Activated CD8-positive, alpha-beta T cell treated with anti-CD3 and anti-CD28 coated beads for 36 hours (primary cell): ENCODE measurements at regions not wholly inside any gene's neighbourhood (a gene's known extent, or its start where the extent isn't known, plus 50 kb on each side); places are given as distances from the start of the nearest gene placed in this dataset.

ENCODE experiments used
- ATAC-seq: fragments of 200-7000 bp; cut with Tn5 transposase; one replicate; pipeline ENCODE4 v1.10.0; 2021; ENCODE audit warnings: mild to moderate bottlenecking, moderate library complexity
- CTCF ChIA-PET: fragments of 350-600 bp; sonication (Branson Sonifier 250); formaldehyde crosslinking; loops from one replicate; lab custom pipeline; 2021; ENCODE audit warnings: antibody characterized with exemption; lab: Charles Lee
- POLR2A ChIA-PET: fragments of 350-600 bp; sonication (Branson Sonifier 250); formaldehyde crosslinking; loops from one replicate; lab custom pipeline; 2021; ENCODE audit warnings: antibody characterized with exemption; lab: Charles Lee
- DNase-seq: peaks from one replicate; pipeline ENCODE4 v3.0.0-alpha.2; 2020
- H3K27ac Mint-ChIP-seq: one replicate; pipeline ENCODE4 v1.8.0; 2021; ENCODE audit warnings: mild to moderate bottlenecking, mixed read lengths
- H3K27me3 Mint-ChIP-seq: one replicate; pipeline ENCODE4 v1.8.0; 2021; ENCODE audit warnings: mixed read lengths
- H3K36me3 Mint-ChIP-seq: one replicate; pipeline ENCODE4 v1.8.0; 2021; ENCODE audit warnings: low read depth, mixed read lengths
- H3K4me1 Mint-ChIP-seq: one replicate; pipeline ENCODE4 v1.8.0; 2021; ENCODE audit warnings: low read depth, mixed read lengths
- H3K4me3 Mint-ChIP-seq: one replicate; pipeline ENCODE4 v1.8.0; 2021; ENCODE audit warnings: mild to moderate bottlenecking, moderate library complexity, mixed read lengths
- H3K9me3 Mint-ChIP-seq: one replicate; pipeline ENCODE4 v1.8.0; 2021; ENCODE audit warnings: mixed read lengths
- intact Hi-C: fragments of 100-400 bp; cut with micrococcal nuclease; formaldehyde crosslinking; loops from one replicate; pipeline ENCODE4 v1.10.0; 2022
- TF ChIP-seq, protein P1 (sequence below): fragments of 200-600 bp; IDR thresholded peaks from one replicate; pipeline ENCODE4 v1.8.0; 2022; ENCODE audit warnings: antibody characterized with exemption, mild to moderate bottlenecking

DNA sequence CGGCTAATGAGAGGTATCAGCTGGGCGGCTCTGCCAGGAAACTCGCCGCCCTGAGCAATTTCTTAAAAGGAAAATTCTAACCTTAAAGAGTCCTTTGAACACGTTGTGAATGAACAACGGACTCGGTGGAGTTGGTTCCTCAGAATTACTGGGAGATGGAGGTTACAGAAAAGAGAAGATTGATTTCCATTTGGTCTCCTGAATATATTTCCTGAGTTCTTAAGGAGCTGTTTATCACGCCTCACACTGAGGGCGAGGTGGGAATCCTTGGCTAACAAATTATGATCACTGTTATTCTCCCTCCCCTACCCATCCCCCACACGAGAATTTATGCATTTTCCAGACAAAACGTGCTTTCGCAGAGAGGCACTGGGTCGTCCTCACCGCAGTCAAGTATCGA lies 194.5 kb upstream of the C14orf180 start:
- ChIA-PET CTCF (interaction anchor here (0.6 kb wide), 1 partner anchor 1082 kb away, joined by 3 read pairs; no protein-coding TSS in a partner anchor), POLR2A (no interaction called here)
- Mint-ChIP-seq H3K27ac (no peak overlapping the region), H3K9me3 (peaks cover 8% of the 10 kb centered on the region), H3K4me1 (peaks cover 12% of the 10 kb centered on the region), H3K27me3 (no peaks in the 10 kb centered on the region), H3K36me3 (peaks cover 2% of the 10 kb centered on the region), H3K4me3 (no peak overlapping the region)
- ATAC-seq (no peak), DNase-seq (no peak)
- intact Hi-C loops, result no loop called here
- TF ChIP-seq, protein P1, sequence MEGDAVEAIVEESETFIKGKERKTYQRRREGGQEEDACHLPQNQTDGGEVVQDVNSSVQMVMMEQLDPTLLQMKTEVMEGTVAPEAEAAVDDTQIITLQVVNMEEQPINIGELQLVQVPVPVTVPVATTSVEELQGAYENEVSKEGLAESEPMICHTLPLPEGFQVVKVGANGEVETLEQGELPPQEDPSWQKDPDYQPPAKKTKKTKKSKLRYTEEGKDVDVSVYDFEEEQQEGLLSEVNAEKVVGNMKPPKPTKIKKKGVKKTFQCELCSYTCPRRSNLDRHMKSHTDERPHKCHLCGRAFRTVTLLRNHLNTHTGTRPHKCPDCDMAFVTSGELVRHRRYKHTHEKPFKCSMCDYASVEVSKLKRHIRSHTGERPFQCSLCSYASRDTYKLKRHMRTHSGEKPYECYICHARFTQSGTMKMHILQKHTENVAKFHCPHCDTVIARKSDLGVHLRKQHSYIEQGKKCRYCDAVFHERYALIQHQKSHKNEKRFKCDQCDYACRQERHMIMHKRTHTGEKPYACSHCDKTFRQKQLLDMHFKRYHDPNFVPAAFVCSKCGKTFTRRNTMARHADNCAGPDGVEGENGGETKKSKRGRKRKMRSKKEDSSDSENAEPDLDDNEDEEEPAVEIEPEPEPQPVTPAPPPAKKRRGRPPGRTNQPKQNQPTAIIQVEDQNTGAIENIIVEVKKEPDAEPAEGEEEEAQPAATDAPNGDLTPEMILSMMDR, result no peak

DNA sequence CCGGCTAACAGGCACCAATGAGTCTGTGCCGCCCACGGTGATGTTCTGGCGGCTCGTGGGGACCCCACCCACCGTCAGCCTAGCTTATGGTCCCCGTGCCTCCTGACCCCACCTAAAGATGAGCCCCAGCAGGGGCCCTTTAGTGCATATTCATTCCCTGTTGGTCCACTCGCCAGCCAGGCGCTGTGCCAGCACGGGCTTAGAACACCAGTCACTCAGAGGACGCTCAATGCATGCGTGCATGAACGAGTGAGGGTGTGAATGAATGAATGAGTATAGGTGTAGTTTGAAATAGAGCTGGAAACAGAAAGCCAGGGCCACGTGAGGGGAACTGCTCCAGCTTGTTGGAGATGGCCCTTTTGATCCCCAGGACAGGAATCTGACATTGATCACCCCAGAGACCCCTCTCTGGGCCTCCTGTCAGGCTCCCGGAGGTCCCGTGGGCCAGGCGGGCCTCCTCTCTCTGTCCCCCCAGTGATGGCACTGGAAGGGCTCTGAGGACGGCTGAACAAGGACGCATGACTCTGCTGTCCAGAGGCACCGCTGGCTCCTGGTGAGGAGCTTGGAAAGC lies 193.9 kb upstream of the C14orf180 start:
- Mint-ChIP-seq H3K9me3 (peaks cover 8% of the 10 kb centered on the region), H3K27ac (no peak overlapping the region), H3K27me3 (no peaks in the 10 kb centered on the region), H3K36me3 (peaks cover 2% of the 10 kb centered on the region), H3K4me1 (peaks cover 17% of the 10 kb centered on the region), H3K4me3 (no peak overlapping the region)
- no peak for ATAC-seq
- TF ChIP-seq, protein P1, result no peak
- intact Hi-C loops, result no loop called here
- no peak for DNase-seq
- ChIA-PET CTCF (interaction anchor here (0.6 kb wide), 1 partner anchor 1083 kb away, joined by 3 read pairs; no protein-coding TSS in a partner anchor), POLR2A (no interaction called here)

DNA sequence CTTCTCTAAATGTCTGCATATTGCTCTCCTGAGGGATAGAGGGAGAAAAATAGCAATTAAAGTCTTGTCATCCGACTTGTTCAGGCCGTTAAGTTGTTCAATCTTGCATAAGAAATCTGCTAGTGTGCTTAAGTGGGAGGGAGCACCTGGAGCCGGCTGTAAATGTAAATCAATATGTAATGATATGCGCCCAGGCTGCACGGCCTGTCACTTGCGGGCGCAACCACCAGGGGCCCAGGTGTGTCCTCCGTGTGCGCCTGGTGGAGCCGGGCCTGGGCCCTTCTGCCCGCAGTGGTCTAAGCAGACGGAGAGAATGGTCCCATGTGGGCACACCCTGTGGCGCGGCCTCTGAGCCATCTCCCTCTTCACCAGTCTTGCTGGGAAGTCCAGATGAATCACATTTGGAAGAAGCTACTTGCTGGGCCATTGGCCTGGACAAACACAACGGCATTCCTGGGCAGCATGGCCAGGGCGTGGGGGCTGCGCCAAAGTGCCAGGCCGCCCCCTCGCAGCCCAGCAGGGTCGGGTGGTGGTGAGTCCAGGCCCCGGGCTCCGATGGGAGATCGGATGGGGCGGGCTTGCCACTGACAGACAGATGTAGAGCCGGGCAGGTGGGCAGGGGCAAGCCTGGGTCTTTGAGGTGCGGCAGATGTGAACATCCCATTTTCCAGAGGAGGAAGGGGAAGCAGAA lies 193.3 kb upstream of the C14orf180 start:
- ChIA-PET POLR2A (no interaction called here), CTCF (no interaction called here)
- Mint-ChIP-seq H3K4me1 (peaks cover 21% of the 10 kb centered on the region), H3K27me3 (no peaks in the 10 kb centered on the region), H3K9me3 (peaks cover 5% of the 10 kb centered on the region), H3K27ac (no peak overlapping the region), H3K36me3 (peaks cover 2% of the 10 kb centered on the region), H3K4me3 (no peak overlapping the region)
- intact Hi-C loops, result no loop called here
- DNase-seq (no peak), ATAC-seq (no peak)
- TF ChIP-seq, protein P1, result no peak

DNA sequence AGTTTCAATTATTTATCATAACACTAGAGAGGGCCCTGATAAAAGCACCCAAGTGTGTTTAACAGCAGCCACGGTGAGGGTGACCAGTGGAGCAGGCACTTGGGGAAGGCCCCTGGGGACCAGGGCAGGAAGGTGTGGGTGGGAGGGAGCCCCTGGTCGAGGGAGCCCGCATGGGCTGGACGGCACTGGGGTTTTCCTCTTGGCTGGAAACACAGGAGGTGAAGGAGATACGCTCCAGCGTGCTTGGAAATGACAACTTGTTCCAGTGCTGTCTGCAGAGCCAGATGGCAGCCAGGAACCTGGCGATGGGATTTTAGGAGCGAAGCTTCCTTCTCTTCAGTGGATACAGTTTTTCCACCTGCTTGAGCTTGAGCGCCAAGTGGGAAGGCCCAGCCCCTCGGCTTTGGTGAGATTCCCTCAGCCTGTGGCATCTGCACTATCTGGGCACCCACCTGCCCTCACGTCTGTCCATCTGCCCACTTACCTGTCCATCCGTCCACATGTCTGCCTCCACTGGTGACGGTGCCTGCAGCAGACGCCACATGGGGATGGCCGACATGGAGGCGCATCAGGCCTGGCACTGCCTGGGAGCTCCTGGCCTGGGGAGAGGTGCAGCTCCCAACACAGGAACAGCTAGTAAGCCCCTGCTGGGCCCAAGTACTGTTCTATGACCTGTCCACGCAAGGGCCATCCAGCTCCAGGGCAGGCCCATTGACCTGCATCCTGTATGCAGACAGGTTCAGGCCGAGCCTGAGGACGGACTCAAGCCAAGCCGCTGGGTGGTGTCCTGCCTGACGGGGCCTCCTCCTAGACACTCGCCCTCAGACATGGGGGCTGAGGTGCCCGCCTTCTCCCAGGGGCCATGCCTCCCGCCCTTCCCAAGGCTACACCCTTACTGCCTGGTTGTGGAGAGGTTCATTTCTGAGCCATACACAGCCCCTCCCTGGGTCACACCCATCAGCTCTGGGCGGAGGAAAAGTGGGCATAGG lies 192.2 kb upstream of the C14orf180 start:
- H3K9me3 Mint-ChIP-seq, result no peaks in the 10 kb centered on the region
- DNase-seq, result no peak
- H3K36me3 Mint-ChIP-seq, result no peaks in the 10 kb centered on the region
- peaks cover 32% of the 10 kb centered on the region for H3K4me1 Mint-ChIP-seq
- no peaks in the 10 kb centered on the region for H3K27me3 Mint-ChIP-seq
- intact Hi-C loops, result no loop called here
- no peak overlapping the region for H3K4me3 Mint-ChIP-seq
- no peak for ATAC-seq
- H3K27ac Mint-ChIP-seq, result no peak overlapping the region
- TF ChIP-seq, protein P1, result no peak
- ChIA-PET POLR2A (no interaction called here), CTCF (no interaction called here)
